ENCODE measurements at regions not wholly inside any gene's neighbourhood (a gene's known extent, or its start where the extent isn't known, plus 50 kb on each side); places are given as distances from the start of the nearest gene placed in this dataset.
"Not testable (repeated sequence)": the region's sequence is repeated elsewhere in the genome, so short reads cannot be mapped to it uniquely, and the experiment has no call there.

DNA sequence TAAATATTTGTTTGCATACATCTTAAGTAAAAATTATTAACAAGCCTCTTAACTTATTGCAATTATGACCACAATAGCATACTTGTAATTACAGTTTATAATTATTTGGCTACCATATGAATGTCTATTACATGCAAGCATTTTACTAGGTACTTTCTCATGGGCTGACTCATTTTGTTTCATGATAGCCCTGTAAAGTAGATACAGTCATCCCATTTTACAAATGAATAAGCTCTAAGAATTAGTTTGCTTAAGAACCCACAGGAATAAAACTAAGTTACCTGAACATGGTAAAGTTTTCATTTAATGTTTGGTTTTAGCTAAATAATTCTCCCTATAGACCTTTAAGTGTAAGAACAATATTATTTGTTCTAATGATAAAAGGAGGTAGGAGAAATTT is 126.6 kb upstream of the IZUMO3 start:
- no peak overlapping the region for H3K27ac Mint-ChIP-seq (ENCODE audit: unreplicated experiment)

DNA sequence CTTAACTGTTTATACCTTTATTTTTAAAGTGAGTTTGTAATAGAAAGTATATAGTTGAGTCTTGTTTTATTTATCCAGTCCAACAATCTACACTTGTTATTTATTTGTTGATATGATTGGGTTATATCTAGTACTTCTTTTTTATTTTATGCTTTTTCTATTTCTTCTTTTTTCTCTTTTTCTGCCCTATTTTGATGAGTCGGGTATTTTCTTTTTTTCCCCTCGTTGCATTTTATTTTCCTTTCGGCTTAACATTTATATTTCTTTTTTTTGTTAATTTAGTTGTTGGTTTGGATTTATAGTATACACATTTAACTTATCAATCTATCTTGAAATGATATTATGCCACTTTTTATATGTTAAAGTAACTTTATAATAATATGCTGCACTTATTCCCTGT is 111.7 kb upstream of the IZUMO3 start:
- no peak overlapping the region for H3K27ac Mint-ChIP-seq (ENCODE audit: unreplicated experiment)
- H3K4me1 Mint-ChIP-seq, result no peaks in the 10 kb centered on the region
- peaks cover 3% of the 10 kb centered on the region for H3K36me3 Mint-ChIP-seq (ENCODE audit: low read depth)
- no peak overlapping the region for H3K4me3 Mint-ChIP-seq
- H3K9me3 Mint-ChIP-seq, result peaks cover 9% of the 10 kb centered on the region
- TF ChIP-seq, protein P1, sequence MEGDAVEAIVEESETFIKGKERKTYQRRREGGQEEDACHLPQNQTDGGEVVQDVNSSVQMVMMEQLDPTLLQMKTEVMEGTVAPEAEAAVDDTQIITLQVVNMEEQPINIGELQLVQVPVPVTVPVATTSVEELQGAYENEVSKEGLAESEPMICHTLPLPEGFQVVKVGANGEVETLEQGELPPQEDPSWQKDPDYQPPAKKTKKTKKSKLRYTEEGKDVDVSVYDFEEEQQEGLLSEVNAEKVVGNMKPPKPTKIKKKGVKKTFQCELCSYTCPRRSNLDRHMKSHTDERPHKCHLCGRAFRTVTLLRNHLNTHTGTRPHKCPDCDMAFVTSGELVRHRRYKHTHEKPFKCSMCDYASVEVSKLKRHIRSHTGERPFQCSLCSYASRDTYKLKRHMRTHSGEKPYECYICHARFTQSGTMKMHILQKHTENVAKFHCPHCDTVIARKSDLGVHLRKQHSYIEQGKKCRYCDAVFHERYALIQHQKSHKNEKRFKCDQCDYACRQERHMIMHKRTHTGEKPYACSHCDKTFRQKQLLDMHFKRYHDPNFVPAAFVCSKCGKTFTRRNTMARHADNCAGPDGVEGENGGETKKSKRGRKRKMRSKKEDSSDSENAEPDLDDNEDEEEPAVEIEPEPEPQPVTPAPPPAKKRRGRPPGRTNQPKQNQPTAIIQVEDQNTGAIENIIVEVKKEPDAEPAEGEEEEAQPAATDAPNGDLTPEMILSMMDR (conservative IDR thresholded peaks at IDR 0.05), result no peak
- no peak for DNase-seq (ENCODE audit: low read depth, low spot score)
- no peaks in the 10 kb centered on the region for H3K27me3 Mint-ChIP-seq (ENCODE audit: low read depth)

More for the DNA sequence above, 126.6 kb upstream of the IZUMO3 start:
- Mint-ChIP-seq H3K9me3 (peaks cover 3% of the 10 kb centered on the region), H3K4me3 (no peak overlapping the region), H3K36me3 (ENCODE audit: low read depth) (no peaks in the 10 kb centered on the region), H3K4me1 (no peaks in the 10 kb centered on the region), H3K27me3 (ENCODE audit: low read depth) (no peaks in the 10 kb centered on the region)
- DNase-seq (ENCODE audit: low read depth, low spot score), result no peak
- TF ChIP-seq, protein P1 (conservative IDR thresholded peaks at IDR 0.05), result no peak

GRCh38 chr9:24652181-24652580 is 106.5 kb upstream of the IZUMO3 start:
- Mint-ChIP-seq H3K36me3 (ENCODE audit: low read depth) (no peaks in the 10 kb centered on the region), H3K27ac (ENCODE audit: unreplicated experiment) (no peak overlapping the region), H3K27me3 (ENCODE audit: low read depth) (no peaks in the 10 kb centered on the region), H3K9me3 (peaks cover 5% of the 10 kb centered on the region), H3K4me3 (no peak overlapping the region), H3K4me1 (no peaks in the 10 kb centered on the region)
- DNase-seq (ENCODE audit: low read depth, low spot score), result no peak
- TF ChIP-seq, protein P1 (conservative IDR thresholded peaks at IDR 0.05), result no peak

GRCh38 chr9:24628809-24629208 is 83.1 kb upstream of the IZUMO3 start:
- H3K4me1 Mint-ChIP-seq; H3K27me3 Mint-ChIP-seq (ENCODE audit: low read depth); DNase-seq (ENCODE audit: low read depth, low spot score); H3K36me3 Mint-ChIP-seq (ENCODE audit: low read depth); H3K9me3 Mint-ChIP-seq; H3K4me3 Mint-ChIP-seq; H3K27ac Mint-ChIP-seq (ENCODE audit: unreplicated experiment): not testable (repeated sequence)

DNA sequence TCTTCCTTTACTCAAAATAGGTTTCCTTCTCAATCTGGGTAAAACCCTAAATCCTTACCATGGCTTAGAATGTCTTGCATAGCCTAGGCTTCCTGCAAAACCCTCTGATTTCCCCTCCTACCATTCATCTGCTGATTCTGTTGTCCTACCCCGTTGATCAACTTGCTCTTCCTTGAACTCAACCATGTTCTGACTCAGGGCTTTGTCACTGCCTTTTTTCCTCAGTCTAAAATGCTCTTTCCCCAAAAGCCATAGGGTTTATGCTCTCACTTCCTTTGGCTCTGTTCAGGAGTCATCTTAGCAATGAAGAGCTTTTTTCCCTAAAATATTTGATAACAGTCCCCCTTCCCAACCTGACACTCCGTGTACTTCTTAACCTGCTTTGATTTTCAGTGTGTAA is 79.4 kb upstream of the IZUMO3 start:
- H3K27me3 Mint-ChIP-seq (ENCODE audit: low read depth), result no peaks in the 10 kb centered on the region
- H3K9me3 Mint-ChIP-seq, result peaks cover 4% of the 10 kb centered on the region
- H3K4me3 Mint-ChIP-seq, result no peak overlapping the region

GRCh38 chr9:24624481-24624880 is 78.8 kb upstream of the IZUMO3 start:
- H3K4me1 Mint-ChIP-seq, result no peaks in the 10 kb centered on the region
- no peaks in the 10 kb centered on the region for H3K36me3 Mint-ChIP-seq (ENCODE audit: low read depth)
- H3K27me3 Mint-ChIP-seq (ENCODE audit: low read depth), result no peaks in the 10 kb centered on the region
- H3K9me3 Mint-ChIP-seq, result peaks cover 4% of the 10 kb centered on the region
- H3K27ac Mint-ChIP-seq (ENCODE audit: unreplicated experiment), result no peak overlapping the region
- DNase-seq (ENCODE audit: low read depth, low spot score), result no peak
- H3K4me3 Mint-ChIP-seq, result no peak overlapping the region
- TF ChIP-seq, protein P1 (conservative IDR thresholded peaks at IDR 0.05), result no peak

More for the DNA sequence above, 79.4 kb upstream of the IZUMO3 start:
- no peak for DNase-seq (ENCODE audit: low read depth, low spot score)
- TF ChIP-seq, protein P1 (conservative IDR thresholded peaks at IDR 0.05), result no peak
- H3K36me3 Mint-ChIP-seq (ENCODE audit: low read depth), result no peaks in the 10 kb centered on the region
- H3K27ac Mint-ChIP-seq (ENCODE audit: unreplicated experiment), result no peak overlapping the region
- H3K4me1 Mint-ChIP-seq, result no peaks in the 10 kb centered on the region
